ENCODE measurements at regions not wholly inside any gene's neighbourhood (a gene's known extent, or its start where the extent isn't known, plus 50 kb on each side); places are given as distances from the start of the nearest gene placed in this dataset.
"Not testable (repeated sequence)": the region's sequence is repeated elsewhere in the genome, so short reads cannot be mapped to it uniquely, and the experiment has no call there.

- no peak overlapping the region for H3K27ac ChIP-seq
- DNase-seq (ENCODE audit: low spot score) = no peak
These were observed 208.3 kb upstream of the PIEZO2 start for GRCh38 chr18:11357678-11358077.

GRCh38 chr18:11344576-11344975 is 195.2 kb upstream of the PIEZO2 start:
- H3K27ac ChIP-seq; DNase-seq (ENCODE audit: low spot score); H3K4me3 ChIP-seq: not testable (repeated sequence)

More at GRCh38 chr18:11357678-11358077, 208.3 kb upstream of the PIEZO2 start:
- H3K4me3 ChIP-seq = no peak overlapping the region
- TF ChIP-seq CTCF (IDR thresholded peaks at IDR 0.05) = no peak

GRCh38 chr18:11343096-11343495 is 193.7 kb upstream of the PIEZO2 start:
- no peak overlapping the region for H3K4me3 ChIP-seq
- H3K27ac ChIP-seq = no peak overlapping the region
- no peak for DNase-seq (ENCODE audit: low spot score)
- no peak for TF ChIP-seq CTCF (IDR thresholded peaks at IDR 0.05)

GRCh38 chr18:11342115-11342514 is 192.7 kb upstream of the PIEZO2 start:
- H3K4me3 ChIP-seq; DNase-seq (ENCODE audit: low spot score); H3K27ac ChIP-seq: not testable (repeated sequence)

- no peak overlapping the region for H3K27ac ChIP-seq
- TF ChIP-seq CTCF (IDR thresholded peaks at IDR 0.05) = no peak
- DNase-seq (ENCODE audit: low spot score) = no peak
- H3K4me3 ChIP-seq = no peak overlapping the region
These were observed 189.9 kb upstream of the PIEZO2 start for GRCh38 chr18:11339188-11339775.

GRCh38 chr18:11336241-11336640 is 186.9 kb upstream of the PIEZO2 start:
- no peak for TF ChIP-seq CTCF (IDR thresholded peaks at IDR 0.05)
- Histone ChIP-seq H3K4me3 (no peak overlapping the region), H3K27ac (no peak overlapping the region)
- no peak for DNase-seq (ENCODE audit: low spot score)

GRCh38 chr18:11327391-11328009 is 178.1 kb upstream of the PIEZO2 start:
- DNase-seq (ENCODE audit: low spot score) = no peak
- no peak for TF ChIP-seq CTCF (IDR thresholded peaks at IDR 0.05)
- no peak overlapping the region for H3K27ac ChIP-seq
- no peak overlapping the region for H3K4me3 ChIP-seq

Measured in coronary artery (tissue), 2 donors.